TTC549 (cell line): ENCODE measurements at regions not wholly inside any gene's neighbourhood (a gene's known extent, or its start where the extent isn't known, plus 50 kb on each side); places are given as distances from the start of the nearest gene placed in this dataset.
"Not testable (repeated sequence)": the region's sequence is repeated elsewhere in the genome, so short reads cannot be mapped to it uniquely, and the experiment has no call there.

Experiments
- FAIRE-seq: peaks from 2 replicates; lab custom pipeline; 2012; peaks lifted over from hg19 to GRCh38; lab: Jason Lieb, UNC

GRCh38 chr3:118775021-118775420 lies 259.6 kb downstream of the IGSF11 start:
- no peak for FAIRE-seq

DNA sequence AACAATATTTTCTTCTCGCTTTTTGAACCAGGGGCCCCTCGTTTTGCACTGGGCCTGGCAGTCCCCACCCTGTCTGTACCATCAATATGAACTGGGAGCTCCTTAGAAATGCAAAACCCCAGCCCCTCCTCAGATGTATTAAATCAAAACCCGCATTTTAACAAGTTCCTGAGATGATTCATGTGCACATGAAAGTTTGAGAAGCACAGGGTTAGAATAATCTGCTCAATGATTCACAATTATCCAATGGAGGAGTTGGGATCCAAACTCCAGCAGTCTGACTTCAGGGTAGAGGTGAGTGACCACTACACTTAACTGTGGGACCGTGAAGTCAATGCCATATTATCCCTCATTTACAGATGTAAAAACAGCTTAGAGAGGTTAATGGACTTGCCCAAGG lies 256.4 kb downstream of the IGSF11 start:
- no peak for FAIRE-seq

DNA sequence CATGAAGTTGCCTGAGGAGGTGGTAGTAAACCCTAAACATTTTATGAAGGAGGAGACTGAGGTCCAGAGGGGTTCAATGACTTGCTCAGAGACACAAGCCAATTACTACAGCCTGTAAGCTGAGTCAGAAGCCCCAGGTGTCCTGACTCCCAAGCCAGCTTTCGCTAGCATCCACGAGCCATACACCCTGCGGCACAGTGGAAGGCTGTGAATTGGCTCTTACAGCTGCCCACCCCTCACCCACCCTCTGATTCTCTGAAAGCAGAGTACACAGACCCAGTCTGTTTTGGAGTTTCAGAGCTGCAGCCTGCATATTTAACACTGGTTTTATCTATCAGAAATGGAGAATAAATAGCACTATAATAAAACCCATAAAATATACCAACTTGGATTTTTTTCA lies 253.4 kb downstream of the IGSF11 start:
- no peak for FAIRE-seq

GRCh38 chr3:118781839-118782238 lies 252.8 kb downstream of the IGSF11 start:
- FAIRE-seq, result no peak

GRCh38 chr3:118782755-118783202 lies 251.9 kb downstream of the IGSF11 start:
- no peak for FAIRE-seq

GRCh38 chr3:118785415-118785814 lies 249.2 kb downstream of the IGSF11 start:
- no peak for FAIRE-seq

DNA sequence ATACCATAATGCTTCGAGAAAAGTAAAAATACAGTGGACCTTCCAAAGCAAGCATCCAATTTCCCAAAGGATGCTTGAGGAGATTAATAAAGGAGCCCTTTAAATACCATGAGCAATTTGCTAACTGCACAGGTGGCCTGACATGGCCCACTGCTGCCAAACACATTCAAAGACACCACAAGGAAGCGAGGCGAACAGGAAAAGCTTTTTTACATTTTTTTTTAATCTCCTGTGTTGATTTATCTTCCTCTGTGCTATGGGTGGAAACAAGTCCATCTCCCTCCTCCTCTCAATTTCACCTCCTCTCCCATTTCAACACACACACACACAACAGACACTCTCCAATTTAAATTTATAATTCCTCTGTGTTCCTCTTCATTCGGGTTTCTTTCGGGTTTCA lies 243.4 kb downstream of the IGSF11 start:
- no peak for FAIRE-seq

DNA sequence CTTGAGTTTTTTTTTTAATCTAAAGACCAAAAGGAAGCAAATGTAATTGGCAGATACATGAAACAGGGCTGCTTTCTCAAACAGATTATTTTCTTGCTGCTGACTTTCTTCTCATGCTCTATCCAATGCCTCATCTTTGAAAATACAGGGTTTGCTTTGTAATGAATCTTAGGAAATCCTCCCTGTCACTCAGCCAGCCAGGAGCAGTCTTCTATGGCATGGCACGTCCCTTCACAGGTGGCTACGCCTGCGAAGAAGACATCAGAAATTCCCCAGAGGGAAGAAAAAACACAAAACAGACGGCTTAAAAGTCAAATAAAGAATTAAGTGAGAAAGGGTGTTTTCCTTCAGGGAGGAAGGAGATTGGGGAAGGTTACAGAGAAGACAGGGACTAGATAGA lies 242.5 kb downstream of the IGSF11 start:
- no peak for FAIRE-seq

DNA sequence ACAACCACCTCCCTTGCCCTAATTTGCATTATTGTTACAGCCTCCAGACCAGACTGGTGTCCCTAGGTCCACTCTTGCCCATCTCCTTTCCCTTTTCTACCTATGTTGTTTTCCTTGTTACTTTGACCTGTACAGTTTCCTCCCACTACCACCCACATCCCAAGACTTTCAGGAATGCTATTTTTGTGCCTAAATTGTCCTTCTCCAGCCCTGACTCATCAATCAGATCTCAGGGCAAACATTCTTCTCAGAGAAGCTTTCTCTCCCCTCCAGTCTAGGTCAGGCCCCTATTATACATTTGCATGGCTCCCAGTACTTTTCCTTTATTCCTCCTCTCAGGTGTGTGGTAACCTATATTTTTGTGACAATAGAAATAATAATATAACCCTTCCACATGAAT lies 241.5 kb downstream of the IGSF11 start:
- no peak for FAIRE-seq

DNA sequence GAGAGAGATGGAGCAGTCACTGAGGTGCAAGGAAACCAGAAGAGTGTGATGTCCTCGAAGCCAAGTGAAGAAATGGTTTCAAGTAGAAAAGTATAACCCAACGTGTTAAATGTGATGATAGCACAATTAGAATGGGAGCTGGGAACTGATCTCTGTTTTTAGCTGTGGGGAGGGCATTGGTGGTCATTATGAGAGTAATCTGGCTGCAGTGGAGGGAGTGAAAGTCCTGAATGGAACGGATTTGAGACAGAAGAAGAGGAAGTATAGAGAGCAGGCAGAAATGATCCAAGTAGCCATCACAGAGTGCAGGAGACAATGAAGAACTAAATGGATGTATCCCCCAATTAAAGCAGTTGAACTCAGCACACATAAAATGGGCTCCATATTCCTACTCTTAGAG lies 235.3 kb downstream of the IGSF11 start:
- FAIRE-seq, result no peak

DNA sequence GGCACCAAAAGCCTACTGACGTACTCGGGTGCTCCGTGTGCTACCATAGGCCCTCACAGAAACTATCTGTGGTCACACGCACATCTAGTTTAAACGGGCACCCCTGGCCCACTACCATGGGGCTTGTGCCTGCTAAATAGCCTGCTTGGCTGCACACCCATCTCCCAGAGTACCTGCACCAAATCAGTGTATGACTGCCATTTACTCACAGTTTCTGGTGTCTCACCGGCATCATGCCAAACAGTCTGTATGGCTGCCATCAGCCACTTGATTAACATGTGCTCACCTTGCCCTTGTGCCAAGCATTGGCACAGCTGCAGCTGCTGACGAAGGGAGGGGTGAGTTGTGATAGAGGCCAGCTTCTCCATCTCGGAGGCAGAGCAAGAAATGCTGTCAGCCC lies 232.7 kb downstream of the IGSF11 start:
- FAIRE-seq, result no peak

GRCh38 chr3:118802325-118803095 lies 232.1 kb downstream of the IGSF11 start:
- no peak for FAIRE-seq

DNA sequence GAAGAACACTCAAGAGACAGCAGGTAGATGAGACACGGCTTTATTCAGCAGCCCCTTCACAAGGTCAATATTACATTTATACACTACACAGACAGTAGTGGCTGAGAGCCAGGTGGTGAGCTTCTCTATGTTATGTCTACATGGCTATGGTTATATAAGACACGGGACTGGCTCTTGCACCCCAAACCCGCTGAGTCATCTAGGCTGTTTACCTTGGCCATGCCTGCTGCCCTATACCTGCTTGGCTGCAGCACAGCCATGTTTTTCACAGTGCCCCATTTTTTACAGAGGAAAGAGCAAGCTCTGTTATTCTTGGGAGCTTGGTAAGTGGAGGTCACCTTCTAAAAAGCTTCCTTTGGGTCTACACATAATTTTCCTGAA lies 231.6 kb downstream of the IGSF11 start:
- no peak for FAIRE-seq

- FAIRE-seq, result no peak
Observed at GRCh38 chr3:118805007-118805406, 229.6 kb downstream of the IGSF11 start.

DNA sequence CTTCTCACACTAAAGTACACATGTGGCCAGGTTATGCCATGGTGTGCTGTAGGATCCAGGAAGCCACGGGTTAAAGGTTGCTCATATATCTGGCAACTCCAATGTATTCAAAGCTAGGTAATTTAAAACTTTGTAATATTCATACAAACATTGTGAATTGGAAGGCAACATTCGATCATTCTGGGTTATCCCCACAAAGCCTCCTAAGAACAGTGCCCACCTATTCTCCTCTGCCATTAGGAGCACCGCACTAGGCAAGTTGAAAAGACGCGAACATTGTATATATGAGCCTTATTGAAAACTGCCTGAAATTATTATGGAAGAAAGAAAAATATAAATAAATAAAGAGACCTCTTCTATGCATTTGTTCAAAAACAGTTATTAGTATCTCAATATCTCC lies 228.2 kb downstream of the IGSF11 start:
- FAIRE-seq, result no peak

DNA sequence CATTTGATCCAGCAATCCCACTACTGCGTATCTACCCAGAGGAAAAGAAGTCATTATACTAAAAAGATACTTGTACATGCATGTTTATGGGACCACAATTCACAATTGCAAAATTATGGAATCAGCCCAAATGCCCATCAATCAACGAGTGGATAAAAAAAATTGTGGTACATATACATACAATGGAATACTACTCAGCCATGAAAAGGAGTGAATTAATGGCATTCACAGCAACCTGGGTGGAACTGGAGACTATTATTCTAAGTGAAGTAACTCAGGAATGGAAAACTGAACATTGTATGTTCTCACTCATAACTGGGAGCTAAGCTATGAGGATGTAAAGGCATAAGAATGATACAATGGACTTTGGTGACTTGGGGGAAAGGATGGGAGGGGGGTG lies 227.3 kb downstream of the IGSF11 start:
- not testable (repeated sequence) for FAIRE-seq

DNA sequence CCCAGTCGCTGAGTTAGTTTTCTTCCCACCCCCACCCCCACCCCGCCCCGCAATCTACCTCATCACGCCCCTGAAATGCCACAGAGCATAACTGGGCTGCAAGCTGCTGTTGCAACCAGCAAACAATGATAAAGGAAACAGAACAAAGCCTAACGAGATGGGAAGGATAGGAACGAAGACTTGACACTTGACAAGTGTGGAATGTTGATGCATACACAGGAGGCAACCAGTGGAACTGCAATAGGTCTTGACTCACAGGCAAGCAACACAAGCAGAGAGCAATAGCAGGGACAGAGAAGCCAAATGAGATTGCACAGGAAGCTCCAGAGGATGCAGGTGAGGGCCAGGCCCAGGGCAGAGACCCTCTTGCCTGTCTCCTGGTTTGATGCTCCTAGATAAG lies 225.9 kb downstream of the IGSF11 start:
- no peak for FAIRE-seq

DNA sequence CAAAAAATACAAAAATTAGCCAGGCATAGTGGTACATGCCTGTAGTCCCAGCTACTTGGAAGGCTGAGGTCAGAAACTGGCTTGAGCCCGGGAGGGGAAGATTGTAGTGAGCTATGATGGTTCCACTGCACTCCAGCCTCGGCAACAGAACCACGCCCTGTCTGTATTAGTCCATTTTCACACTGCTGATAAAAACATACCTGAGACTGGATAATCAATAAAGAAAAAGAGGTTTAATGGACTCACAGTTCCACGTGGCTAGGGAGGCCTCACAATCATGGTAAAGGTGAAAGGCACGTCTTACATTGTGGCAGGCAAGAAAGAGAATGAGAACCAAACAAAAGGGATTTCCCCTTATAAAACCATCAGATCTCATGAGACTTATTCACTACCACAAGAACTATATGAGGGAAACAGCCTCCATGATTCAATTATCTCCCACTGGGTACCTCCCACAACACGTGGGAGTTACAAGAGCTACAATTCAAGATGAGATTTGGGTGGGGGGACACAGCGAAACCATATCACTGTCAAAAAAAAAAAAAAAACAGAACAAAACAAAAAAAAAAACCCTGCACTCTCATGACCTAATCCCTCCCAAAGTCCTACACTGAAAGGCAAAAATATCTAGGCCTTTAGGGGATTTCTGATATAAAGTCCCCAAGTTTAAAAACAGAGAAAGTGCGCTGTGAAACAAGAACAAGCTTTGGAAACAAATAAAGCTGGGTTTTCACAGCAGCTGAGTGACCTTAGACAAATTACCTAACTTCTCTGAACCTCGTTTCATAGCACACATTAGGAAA lies 224.7 kb downstream of the IGSF11 start:
- no peak for FAIRE-seq

- FAIRE-seq, result no peak
Observed at GRCh38 chr3:118810499-118811035, 224.1 kb downstream of the IGSF11 start.

- no peak for FAIRE-seq
Observed at GRCh38 chr3:118811236-118811732, 223.4 kb downstream of the IGSF11 start.

GRCh38 chr3:118813472-118813871 lies 221.2 kb downstream of the IGSF11 start:
- FAIRE-seq, result no peak

DNA sequence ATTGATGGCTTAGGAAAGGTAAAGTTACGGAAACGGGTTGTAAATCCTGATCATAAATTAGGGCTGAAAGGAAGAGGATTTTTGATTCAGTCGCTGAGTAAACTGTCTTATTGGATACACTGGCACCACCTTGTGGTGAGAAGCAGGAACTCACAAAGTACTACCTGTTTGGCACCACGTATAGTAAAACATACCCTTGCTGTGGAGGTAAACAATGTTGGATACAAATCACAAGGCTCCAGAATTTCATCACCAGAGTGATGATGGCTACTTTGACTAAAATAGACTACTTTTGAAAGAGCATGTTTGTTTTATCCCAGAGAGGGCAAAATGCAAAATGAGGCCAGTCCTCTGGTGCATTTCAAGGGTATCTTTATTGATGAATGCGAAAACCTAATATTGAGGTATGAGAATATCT lies 216.9 kb downstream of the IGSF11 start:
- no peak for FAIRE-seq

- no peak for FAIRE-seq
Observed at GRCh38 chr3:118818386-118818785, 216.3 kb downstream of the IGSF11 start.
